Fibroblast of lung (primary cell): ENCODE measurements at regions not wholly inside any gene's neighbourhood (a gene's known extent, or its start where the extent isn't known, plus 50 kb on each side); places are given as distances from the start of the nearest gene placed in this dataset.

Experiments used
- DNase-seq, 2 donors: peaks; one replicate each; pipeline versions ENCODE4 v3.0.0 to v3.0.0-alpha.2; 2010; ENCODE audit warnings: low read depth in 2 of 2
- H2AFZ ChIP-seq: 2 replicates; pipeline ENCODE4 v1.5.1; 2012; ENCODE audit warnings: low read length, control low read depth, inconsistent platforms
- H3K27ac ChIP-seq: 2 replicates; pipeline ENCODE4 v1.5.1; 2011; ENCODE audit warnings: low read length, control low read depth; ENCODE audit not compliant: insufficient read depth
- H3K27me3 ChIP-seq: 2 replicates; pipeline ENCODE4 v1.5.1; 2011; ENCODE audit warnings: mild to moderate bottlenecking, low read length; ENCODE audit not compliant: control insufficient read depth, insufficient read depth
- H3K36me3 ChIP-seq: 2 replicates; pipeline ENCODE4 v1.5.1; 2011; ENCODE audit warnings: low read length; ENCODE audit not compliant: control insufficient read depth, insufficient read depth
- H3K4me1 ChIP-seq: 2 replicates; pipeline ENCODE4 v1.5.1; 2011; ENCODE audit warnings: low read length; ENCODE audit not compliant: control insufficient read depth, insufficient read depth; ENCODE audit errors: extremely low read depth
- H3K4me2 ChIP-seq: 2 replicates; pipeline ENCODE4 v1.5.1; 2011; ENCODE audit warnings: low read length, control low read depth; ENCODE audit not compliant: insufficient read depth; ENCODE audit errors: extremely low read depth
- H3K4me3 ChIP-seq, 4 experiments: fragments of 200-600 bp in 1 of 4; sonication (generic) in 1 of 4; replicated peaks in 1 of 4; 2 replicates each; pipeline ENCODE4 v1.5.1; 2011 to 2016; ENCODE audit warnings: low read length in 4 of 4, low read depth in 3 of 4, mild to moderate bottlenecking in 3 of 4, control low read depth in 2 of 4, inconsistent platforms in 1 of 4, mixed read lengths in 1 of 4; ENCODE audit not compliant: insufficient read depth in 1 of 4; ENCODE audit errors: control extremely low read depth in 1 of 4
- H3K79me2 ChIP-seq: 2 replicates; pipeline ENCODE4 v1.5.1; 2012; ENCODE audit warnings: mild to moderate bottlenecking, low read length, inconsistent platforms; ENCODE audit not compliant: control insufficient read depth, insufficient read depth
- H3K9ac ChIP-seq: 2 replicates; pipeline ENCODE4 v1.5.1; 2011; ENCODE audit warnings: mild to moderate bottlenecking, low read length, control low read depth; ENCODE audit not compliant: insufficient read depth
- H3K9me3 ChIP-seq: 2 replicates; pipeline ENCODE4 v1.5.1; 2012; ENCODE audit warnings: low read depth, low read length; ENCODE audit not compliant: control insufficient read depth, insufficient read depth
- H4K20me1 ChIP-seq: 2 replicates; pipeline ENCODE4 v1.5.1; 2011; ENCODE audit warnings: low read length; ENCODE audit not compliant: control insufficient read depth, insufficient read depth; ENCODE audit errors: extremely low read depth
- EZH2 ChIP-seq: IDR thresholded peaks from 2 replicates; pipeline ENCODE4 v1.5.1; 2012; ENCODE audit warnings: low read length, control low read depth, mild to moderate bottlenecking; ENCODE audit errors: missing control alignments
- TF ChIP-seq, protein P1 (sequence below), 2 donors: IDR thresholded peaks in 1 of 2; conservative IDR thresholded peaks in 1 of 2; 1 replicate in 1 of 2; 2 replicates in 1 of 2; pipeline ENCODE4 v1.5.1; 2011 to 2012; ENCODE audit warnings: low read length in 2 of 2, control low read depth in 1 of 2, inconsistent platforms in 1 of 2, low read depth in 1 of 2, mild to moderate bottlenecking in 1 of 2

- DNase-seq, result no peak
- Histone ChIP-seq H2AFZ (no peak overlapping the region), H3K4me1 (no peaks in the 10 kb centered on the region), H3K4me2 (no peak overlapping the region), H3K79me2 (no peaks in the 10 kb centered on the region), H3K27ac (no peak overlapping the region), H3K9me3 (no peaks in the 10 kb centered on the region), H3K9ac (no peak overlapping the region), H3K27me3 (no peaks in the 10 kb centered on the region), H4K20me1 (no peaks in the 10 kb centered on the region), H3K36me3 (no peaks in the 10 kb centered on the region), H3K4me3 (no peak overlapping the region)
- TF ChIP-seq EZH2, result no peak
- TF ChIP-seq, protein P1, sequence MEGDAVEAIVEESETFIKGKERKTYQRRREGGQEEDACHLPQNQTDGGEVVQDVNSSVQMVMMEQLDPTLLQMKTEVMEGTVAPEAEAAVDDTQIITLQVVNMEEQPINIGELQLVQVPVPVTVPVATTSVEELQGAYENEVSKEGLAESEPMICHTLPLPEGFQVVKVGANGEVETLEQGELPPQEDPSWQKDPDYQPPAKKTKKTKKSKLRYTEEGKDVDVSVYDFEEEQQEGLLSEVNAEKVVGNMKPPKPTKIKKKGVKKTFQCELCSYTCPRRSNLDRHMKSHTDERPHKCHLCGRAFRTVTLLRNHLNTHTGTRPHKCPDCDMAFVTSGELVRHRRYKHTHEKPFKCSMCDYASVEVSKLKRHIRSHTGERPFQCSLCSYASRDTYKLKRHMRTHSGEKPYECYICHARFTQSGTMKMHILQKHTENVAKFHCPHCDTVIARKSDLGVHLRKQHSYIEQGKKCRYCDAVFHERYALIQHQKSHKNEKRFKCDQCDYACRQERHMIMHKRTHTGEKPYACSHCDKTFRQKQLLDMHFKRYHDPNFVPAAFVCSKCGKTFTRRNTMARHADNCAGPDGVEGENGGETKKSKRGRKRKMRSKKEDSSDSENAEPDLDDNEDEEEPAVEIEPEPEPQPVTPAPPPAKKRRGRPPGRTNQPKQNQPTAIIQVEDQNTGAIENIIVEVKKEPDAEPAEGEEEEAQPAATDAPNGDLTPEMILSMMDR (conservative IDR thresholded peaks at IDR 0.05 in 1 of 2, IDR thresholded peaks at IDR 0.05 in 1 of 2; ENCODE audit: low read depth in 1 of 2, low read length in 2 of 2), result no peak
These were observed 117.9 kb upstream of the SV2C start for GRCh38 chr5:75965292-75965691.

GRCh38 chr5:75964008-75964407 is 119.2 kb upstream of the SV2C start:
- Histone ChIP-seq H3K4me1 (no peaks in the 10 kb centered on the region), H3K36me3 (no peaks in the 10 kb centered on the region), H3K9ac (no peak overlapping the region), H2AFZ (no peak overlapping the region), H3K9me3 (no peaks in the 10 kb centered on the region), H3K4me2 (no peak overlapping the region), H3K27me3 (no peaks in the 10 kb centered on the region), H3K4me3 (no peak overlapping the region), H3K79me2 (no peaks in the 10 kb centered on the region), H4K20me1 (no peaks in the 10 kb centered on the region), H3K27ac (no peak overlapping the region)
- TF ChIP-seq EZH2, result no peak
- no peak for DNase-seq

DNA sequence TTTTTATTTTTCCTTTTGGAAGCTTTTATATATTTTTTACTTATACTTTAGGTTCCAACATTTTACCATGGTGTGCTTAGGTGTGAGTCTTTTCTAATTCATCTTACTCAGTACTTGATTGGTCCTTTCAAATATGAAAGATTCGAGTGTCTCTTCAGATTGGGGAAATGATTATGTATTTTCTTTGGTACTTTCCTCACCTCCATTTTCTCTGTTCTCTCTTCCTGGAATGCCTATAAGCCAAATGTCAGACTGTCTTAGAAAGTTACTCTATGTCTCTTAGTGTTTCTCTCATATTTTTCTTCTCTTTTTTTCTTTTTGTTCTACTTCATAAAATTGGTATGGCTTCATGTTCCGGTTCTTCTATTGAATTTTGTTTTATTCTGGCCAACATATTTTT is 119.6 kb upstream of the SV2C start:
- no peaks in the 10 kb centered on the region for H3K27me3 ChIP-seq
- H4K20me1 ChIP-seq, result no peaks in the 10 kb centered on the region
- no peaks in the 10 kb centered on the region for H3K4me1 ChIP-seq
- no peak overlapping the region for H3K9ac ChIP-seq
- no peaks in the 10 kb centered on the region for H3K9me3 ChIP-seq
- no peak overlapping the region for H3K27ac ChIP-seq
- H3K36me3 ChIP-seq, result no peaks in the 10 kb centered on the region
- H2AFZ ChIP-seq, result no peak overlapping the region
- H3K79me2 ChIP-seq, result no peaks in the 10 kb centered on the region
- TF ChIP-seq, protein P1 (conservative IDR thresholded peaks at IDR 0.05 in 1 of 2, IDR thresholded peaks at IDR 0.05 in 1 of 2; ENCODE audit: low read depth in 1 of 2, low read length in 2 of 2), result no peak
- no peak overlapping the region for H3K4me3 ChIP-seq
- no peak for DNase-seq
- H3K4me2 ChIP-seq, result no peak overlapping the region
